Testis (tissue), 2 donors: ENCODE measurements at regions not wholly inside any gene's neighbourhood (a gene's known extent, or its start where the extent isn't known, plus 50 kb on each side); places are given as distances from the start of the nearest gene placed in this dataset.

Source experiments
- DNase-seq: peaks from one replicate; pipeline ENCODE4 v3.0.0-alpha.2; 2019
- H3K27ac ChIP-seq, 2 donors: fragments of 200-600 bp; sonication (generic); one replicate each; pipeline ENCODE4 v1.5.1; 2019
- H3K27me3 ChIP-seq: fragments of 200-600 bp; sonication (generic); one replicate; pipeline ENCODE4 v1.5.1; 2019
- H3K36me3 ChIP-seq: fragments of 200-600 bp; sonication (generic); one replicate; pipeline ENCODE4 v1.5.1; 2017; ENCODE audit warnings: low read depth; ENCODE audit errors: missing control alignments
- H3K4me1 ChIP-seq: fragments of 200-600 bp; sonication (generic); one replicate; pipeline ENCODE4 v1.5.1; 2019
- H3K4me3 ChIP-seq, 2 donors: fragments of 200-600 bp; sonication (generic); one replicate each; pipeline ENCODE4 v1.5.1; 2017 to 2019
- H3K9me3 ChIP-seq: fragments of 200-600 bp; sonication (generic); one replicate; pipeline ENCODE4 v1.5.1; 2017
- CTCF ChIP-seq, 3 experiments: fragments of 450-650 bp in 2 of 3; fragments of 200-600 bp in 1 of 3; sonication (generic) in 1 of 3; IDR thresholded peaks; one replicate each; pipeline ENCODE4 v1.5.1; 2016 to 2019; ENCODE audit warnings: antibody characterized with exemption in 3 of 3, mild to moderate bottlenecking in 2 of 3, moderate library complexity in 1 of 3
- POLR2A ChIP-seq: fragments of 450-650 bp; IDR thresholded peaks from one replicate; pipeline ENCODE4 v1.6.1; 2017; ENCODE audit warnings: antibody characterized with exemption, mild to moderate bottlenecking, moderate library complexity
- WGBS, 2 donors: methylation state at CpG; one replicate each; pipeline ENCODE4 v1.1.5; 2018; 5-methylcytosine and 5-hydroxymethylcytosine counted together
- intact Hi-C: fragments of 100-400 bp; cut with DNase I; formaldehyde crosslinking; loops from one replicate; pipeline ENCODE4 v1.15.1; 2023; ENCODE audit warnings: low total_unique reads

GRCh38 chr14:101061411-101062064 is 158.0 kb upstream of the RTL1 start:
- WGBS, 2 donors, result 90% methylated on average over 15 to 18 of the region's 18 CpGs
- Histone ChIP-seq H3K27ac (no peak overlapping the region), H3K36me3 (no peaks in the 10 kb centered on the region), H3K9me3 (no peaks in the 10 kb centered on the region), H3K4me1 (no peaks in the 10 kb centered on the region), H3K4me3 (no peak overlapping the region), H3K27me3 (no peaks in the 10 kb centered on the region)
- no peak for DNase-seq
- TF ChIP-seq POLR2A (no peak), CTCF (IDR thresholded peaks at IDR 0.05) (no peak)
- intact Hi-C loops, result no loop called here

- intact Hi-C loops, result no loop called here
- no peak overlapping the region for H3K27ac ChIP-seq
- no peaks in the 10 kb centered on the region for H3K27me3 ChIP-seq
- 88 to 89% methylated on average over 15 to 19 of the region's 19 CpGs for WGBS, 2 donors
- no peak for DNase-seq
- H3K4me1 ChIP-seq, result no peaks in the 10 kb centered on the region
- no peak overlapping the region for H3K4me3 ChIP-seq
- H3K36me3 ChIP-seq, result no peaks in the 10 kb centered on the region
- H3K9me3 ChIP-seq, result no peaks in the 10 kb centered on the region
- no peak for TF ChIP-seq CTCF (IDR thresholded peaks at IDR 0.05)
- no peak for TF ChIP-seq POLR2A
Measured at GRCh38 chr14:101062065-101062450, 158.5 kb upstream of the RTL1 start.

- intact Hi-C loops, result no loop called here
- Histone ChIP-seq H3K27me3 (no peaks in the 10 kb centered on the region), H3K9me3 (no peaks in the 10 kb centered on the region), H3K36me3 (no peaks in the 10 kb centered on the region), H3K4me1 (no peaks in the 10 kb centered on the region), H3K4me3 (no peak overlapping the region), H3K27ac (no peak overlapping the region)
- no peak for DNase-seq
- TF ChIP-seq POLR2A (no peak), CTCF (IDR thresholded peaks at IDR 0.05) (no peak)
- WGBS, 2 donors, result 76 to 80% methylated on average over 7 of the region's 7 CpGs
Measured at GRCh38 chr14:101062601-101063000, 159.1 kb upstream of the RTL1 start.

- no peak for TF ChIP-seq CTCF (IDR thresholded peaks at IDR 0.05)
- TF ChIP-seq POLR2A, result no peak
- DNase-seq, result no peak
- H3K36me3 ChIP-seq, result no peaks in the 10 kb centered on the region
- intact Hi-C loops, result no loop called here
- no peaks in the 10 kb centered on the region for H3K9me3 ChIP-seq
- H3K4me3 ChIP-seq, result no peak overlapping the region
- no peaks in the 10 kb centered on the region for H3K27me3 ChIP-seq
- no peaks in the 10 kb centered on the region for H3K4me1 ChIP-seq
- 92 to 95% methylated on average over 9 to 11 of the region's 11 CpGs for WGBS, 2 donors
- H3K27ac ChIP-seq, result no peak overlapping the region
Measured at GRCh38 chr14:101063121-101063520, 159.6 kb upstream of the RTL1 start.

GRCh38 chr14:101064121-101064661 is 160.7 kb upstream of the RTL1 start:
- H3K4me3 ChIP-seq, result no peak overlapping the region
- no peak overlapping the region for H3K27ac ChIP-seq
- no peaks in the 10 kb centered on the region for H3K27me3 ChIP-seq
- DNase-seq, result no peak
- no peaks in the 10 kb centered on the region for H3K36me3 ChIP-seq
- intact Hi-C loops, result no loop called here
- H3K9me3 ChIP-seq, result no peaks in the 10 kb centered on the region
- no peaks in the 10 kb centered on the region for H3K4me1 ChIP-seq
- TF ChIP-seq POLR2A (no peak), CTCF (IDR thresholded peaks at IDR 0.05) (no peak)
- WGBS, 2 donors, result 91 to 94% methylated on average over 11 to 16 of the region's 16 CpGs
